Panc1 (cell line): ENCODE measurements at regions not wholly inside any gene's neighbourhood (a gene's known extent, or its start where the extent isn't known, plus 50 kb on each side); places are given as distances from the start of the nearest gene placed in this dataset.

ENCODE experiments used
- ATAC-seq: fragments of 200-7000 bp; cut with Tn5 transposase; 2 replicates; pipeline ENCODE4 v1.9.1; 2020; ENCODE audit warnings: mild to moderate bottlenecking, moderate library complexity
- BruUV-seq: library from RNA; stranded (reverse); fragments of 400-500 nt; replicated peaks from 2 replicates; lab custom pipeline; 2021; lab: Mats Ljungman, UMichigan
- CTCF ChIA-PET: fragments of 300-600 bp; sonication (Branson Sonifier 250); formaldehyde crosslinking; loops from one replicate; lab custom pipeline; 2022; ENCODE audit warnings: antibody characterized with exemption; lab: Charles Lee
- POLR2A ChIA-PET: fragments of 300-600 bp; sonication (Branson Sonifier 250); formaldehyde crosslinking; loops from one replicate; lab custom pipeline; 2022; ENCODE audit warnings: antibody characterized with exemption; lab: Charles Lee
- DNase-seq: peaks from one replicate; pipeline ENCODE4 v3.0.0-alpha.2; 2010; ENCODE audit warnings: low read depth, low spot score
- H3K27ac ChIP-seq: 2 replicates; pipeline ENCODE4 v1.5.1; 2011; ENCODE audit warnings: mild to moderate bottlenecking, low read length, inconsistent platforms
- H3K27me3 ChIP-seq: fragments of 200-500 bp; sonication (Bioruptor generic); 2 replicates; pipeline ENCODE4 v1.6.0; 2014; ENCODE audit warnings: low read length, inconsistent platforms; ENCODE audit not compliant: control insufficient read depth, insufficient read depth
- H3K36me3 ChIP-seq: fragments of 200-500 bp; sonication (Bioruptor generic); 2 replicates; pipeline ENCODE4 v1.5.1; 2014; ENCODE audit warnings: inconsistent platforms, mild to moderate bottlenecking, low read length, moderate library complexity; ENCODE audit not compliant: control insufficient read depth, insufficient read depth
- H3K4me1 ChIP-seq: 2 replicates; pipeline ENCODE4 v1.5.1; 2011; ENCODE audit warnings: inconsistent platforms, mild to moderate bottlenecking, low read length, moderate library complexity; ENCODE audit not compliant: control insufficient read depth, insufficient read depth
- H3K4me3 ChIP-seq, 2 experiments: 2 replicates each; pipeline ENCODE4 v1.5.1; 2011 to 2012; ENCODE audit warnings: low read depth in 2 of 2, low read length in 2 of 2, mild to moderate bottlenecking in 2 of 2, inconsistent platforms in 1 of 2, moderate library complexity in 1 of 2
- H3K9me3 ChIP-seq: fragments of 200-500 bp; sonication (Bioruptor generic); 2 replicates; pipeline ENCODE4 v1.5.1; 2014; ENCODE audit warnings: low read depth, mild to moderate bottlenecking, inconsistent platforms, low read length, moderate library complexity; ENCODE audit not compliant: control insufficient read depth, insufficient read depth
- POLR2AphosphoS5 ChIP-seq: IDR thresholded peaks from 2 replicates; pipeline ENCODE4 v1.6.1; 2012; ENCODE audit warnings: mild to moderate bottlenecking, low read depth, low read length, moderate library complexity
- SIN3A ChIP-seq: IDR thresholded peaks from 2 replicates; pipeline ENCODE4 v1.6.1; 2012; ENCODE audit warnings: low read depth, mild to moderate bottlenecking, low read length, moderate library complexity, borderline replicate concordance; ENCODE audit not compliant: insufficient read depth
- TCF7L2 ChIP-seq: IDR thresholded peaks from 2 replicates; pipeline ENCODE4 v1.6.1; 2011; ENCODE audit warnings: mild to moderate bottlenecking, low read depth, low read length, inconsistent platforms
- in situ Hi-C: cut with HindIII; loops from 2 replicates; pipeline ENCODE4 v1.10.0; 2016; ENCODE audit warnings: low sequenced_read_pairs, low pct_unique_long_range_greater_than_20kb
- intact Hi-C: fragments of 100-400 bp; cut with micrococcal nuclease; formaldehyde crosslinking; loops from one replicate; pipeline ENCODE4 v1.10.0; 2022; ENCODE audit not compliant: unreplicated experiment
- TF ChIP-seq, protein P1 (sequence below), 2 experiments: IDR thresholded peaks; 2 replicates each; pipeline ENCODE4 v1.6.1; 2011 to 2012; ENCODE audit warnings: low read depth in 2 of 2, control low read depth in 1 of 2, low read length in 1 of 2, mild to moderate bottlenecking in 1 of 2, moderate library complexity in 1 of 2; ENCODE audit not compliant: insufficient read depth in 1 of 2
- TF ChIP-seq, protein P2 (sequence below): fragments of 450-650 bp; IDR thresholded peaks from 2 replicates; pipeline ENCODE4 v1.5.1; 2017; ENCODE audit warnings: mild to moderate bottlenecking

GRCh38 chr21:38625000-38625399 is 126.7 kb upstream of the ERG start:
- Histone ChIP-seq H3K4me1 (no peaks in the 10 kb centered on the region), H3K27ac (no peak overlapping the region), H3K27me3 (no peaks in the 10 kb centered on the region), H3K9me3 (no peaks in the 10 kb centered on the region), H3K36me3 (no peaks in the 10 kb centered on the region), H3K4me3 (no peak overlapping the region)
- ChIA-PET POLR2A (no interaction called here), CTCF (no interaction called here)
- TF ChIP-seq SIN3A (no peak), POLR2AphosphoS5 (no peak), TCF7L2 (no peak)
- TF ChIP-seq, protein P1, sequence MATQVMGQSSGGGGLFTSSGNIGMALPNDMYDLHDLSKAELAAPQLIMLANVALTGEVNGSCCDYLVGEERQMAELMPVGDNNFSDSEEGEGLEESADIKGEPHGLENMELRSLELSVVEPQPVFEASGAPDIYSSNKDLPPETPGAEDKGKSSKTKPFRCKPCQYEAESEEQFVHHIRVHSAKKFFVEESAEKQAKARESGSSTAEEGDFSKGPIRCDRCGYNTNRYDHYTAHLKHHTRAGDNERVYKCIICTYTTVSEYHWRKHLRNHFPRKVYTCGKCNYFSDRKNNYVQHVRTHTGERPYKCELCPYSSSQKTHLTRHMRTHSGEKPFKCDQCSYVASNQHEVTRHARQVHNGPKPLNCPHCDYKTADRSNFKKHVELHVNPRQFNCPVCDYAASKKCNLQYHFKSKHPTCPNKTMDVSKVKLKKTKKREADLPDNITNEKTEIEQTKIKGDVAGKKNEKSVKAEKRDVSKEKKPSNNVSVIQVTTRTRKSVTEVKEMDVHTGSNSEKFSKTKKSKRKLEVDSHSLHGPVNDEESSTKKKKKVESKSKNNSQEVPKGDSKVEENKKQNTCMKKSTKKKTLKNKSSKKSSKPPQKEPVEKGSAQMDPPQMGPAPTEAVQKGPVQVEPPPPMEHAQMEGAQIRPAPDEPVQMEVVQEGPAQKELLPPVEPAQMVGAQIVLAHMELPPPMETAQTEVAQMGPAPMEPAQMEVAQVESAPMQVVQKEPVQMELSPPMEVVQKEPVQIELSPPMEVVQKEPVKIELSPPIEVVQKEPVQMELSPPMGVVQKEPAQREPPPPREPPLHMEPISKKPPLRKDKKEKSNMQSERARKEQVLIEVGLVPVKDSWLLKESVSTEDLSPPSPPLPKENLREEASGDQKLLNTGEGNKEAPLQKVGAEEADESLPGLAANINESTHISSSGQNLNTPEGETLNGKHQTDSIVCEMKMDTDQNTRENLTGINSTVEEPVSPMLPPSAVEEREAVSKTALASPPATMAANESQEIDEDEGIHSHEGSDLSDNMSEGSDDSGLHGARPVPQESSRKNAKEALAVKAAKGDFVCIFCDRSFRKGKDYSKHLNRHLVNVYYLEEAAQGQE (IDR thresholded peaks at IDR 0.05; ENCODE audit: insufficient read depth in 1 of 2, low read depth in 2 of 2, low read length in 1 of 2): no peak
- TF ChIP-seq, protein P2, sequence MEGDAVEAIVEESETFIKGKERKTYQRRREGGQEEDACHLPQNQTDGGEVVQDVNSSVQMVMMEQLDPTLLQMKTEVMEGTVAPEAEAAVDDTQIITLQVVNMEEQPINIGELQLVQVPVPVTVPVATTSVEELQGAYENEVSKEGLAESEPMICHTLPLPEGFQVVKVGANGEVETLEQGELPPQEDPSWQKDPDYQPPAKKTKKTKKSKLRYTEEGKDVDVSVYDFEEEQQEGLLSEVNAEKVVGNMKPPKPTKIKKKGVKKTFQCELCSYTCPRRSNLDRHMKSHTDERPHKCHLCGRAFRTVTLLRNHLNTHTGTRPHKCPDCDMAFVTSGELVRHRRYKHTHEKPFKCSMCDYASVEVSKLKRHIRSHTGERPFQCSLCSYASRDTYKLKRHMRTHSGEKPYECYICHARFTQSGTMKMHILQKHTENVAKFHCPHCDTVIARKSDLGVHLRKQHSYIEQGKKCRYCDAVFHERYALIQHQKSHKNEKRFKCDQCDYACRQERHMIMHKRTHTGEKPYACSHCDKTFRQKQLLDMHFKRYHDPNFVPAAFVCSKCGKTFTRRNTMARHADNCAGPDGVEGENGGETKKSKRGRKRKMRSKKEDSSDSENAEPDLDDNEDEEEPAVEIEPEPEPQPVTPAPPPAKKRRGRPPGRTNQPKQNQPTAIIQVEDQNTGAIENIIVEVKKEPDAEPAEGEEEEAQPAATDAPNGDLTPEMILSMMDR: no peak
- DNase-seq (no peak), ATAC-seq (no peak)
- BruUV-seq: no TSS peak
- intact Hi-C loops (no loop called here), in situ Hi-C loops (no loop called here)

- in situ Hi-C loops: no loop called here
- Histone ChIP-seq H3K27ac (no peak overlapping the region), H3K9me3 (no peaks in the 10 kb centered on the region), H3K36me3 (no peaks in the 10 kb centered on the region), H3K4me3 (no peak overlapping the region), H3K4me1 (no peaks in the 10 kb centered on the region), H3K27me3 (no peaks in the 10 kb centered on the region)
- no peak for ATAC-seq
- ChIA-PET CTCF (no interaction called here), POLR2A (interaction anchor here (0.7 kb wide), 1 partner anchor 189 kb away, joined by 13 read pairs; no protein-coding TSS in a partner anchor)
- no TSS peak for BruUV-seq
- no peak for DNase-seq
- TF ChIP-seq, protein P2: no peak
- TF ChIP-seq POLR2AphosphoS5: no peak
- intact Hi-C loops: no loop called here
These were observed 128.0 kb upstream of the ERG start for GRCh38 chr21:38626306-38626705.
